SH-SY5Y (cell line): ENCODE measurements at regions not wholly inside any gene's neighbourhood (a gene's known extent, or its start where the extent isn't known, plus 50 kb on each side); places are given as distances from the start of the nearest gene placed in this dataset.

Experiments
- GATA2 ChIP-seq: IDR thresholded peaks from 2 replicates; pipeline ENCODE4 v1.6.1; 2011; ENCODE audit warnings: mild to moderate bottlenecking, low read depth, low read length
- GATA3 ChIP-seq: IDR thresholded peaks from 2 replicates; pipeline ENCODE4 v1.6.1; 2011; ENCODE audit warnings: low read depth, mild to moderate bottlenecking, low read length, moderate library complexity

DNA sequence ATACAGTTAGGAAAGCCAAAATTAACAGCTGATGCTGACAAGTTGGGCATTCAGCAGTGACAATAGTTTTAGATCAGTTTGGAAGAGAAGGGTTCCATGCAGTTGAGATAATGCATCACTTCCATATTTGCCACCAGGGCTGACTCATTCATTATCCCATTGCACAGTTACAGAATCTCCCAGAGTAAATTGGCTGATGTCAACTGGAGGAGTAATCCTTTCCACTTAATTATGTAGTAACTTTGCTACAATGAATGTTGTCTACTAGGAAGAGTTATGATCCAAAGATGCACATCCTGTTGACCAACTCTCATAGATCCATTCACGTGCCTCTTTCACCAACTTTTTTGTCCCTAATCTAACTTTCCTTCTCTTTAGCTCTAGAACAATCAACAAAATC is 123.3 kb upstream of the LUZP2 start:
- TF ChIP-seq GATA2 (no peak), GATA3 (no peak)
